H1 (cell line): ENCODE measurements at regions not wholly inside any gene's neighbourhood (a gene's known extent, or its start where the extent isn't known, plus 50 kb on each side); places are given as distances from the start of the nearest gene placed in this dataset.

Experiments used
- ATF2 ChIP-seq: IDR thresholded peaks from 2 replicates; pipeline ENCODE4 v1.6.1; 2012; ENCODE audit warnings: low read length, inconsistent platforms
- CTCF ChIP-seq, 3 experiments: IDR thresholded peaks; 1 replicate in 2 of 3; 2 replicates in 1 of 3; pipeline versions ENCODE4 v1.5.1 to v1.6.1; 2011; ENCODE audit warnings: low read length in 3 of 3, mild to moderate bottlenecking in 3 of 3, inconsistent platforms in 2 of 3, low read depth in 1 of 3, moderate library complexity in 1 of 3; ENCODE audit not compliant: insufficient read depth in 1 of 3; ENCODE audit errors: control extremely low read depth in 1 of 3
- USF2 ChIP-seq: IDR thresholded peaks from 2 replicates; pipeline ENCODE4 v1.6.1; 2011; ENCODE audit warnings: low read length, improper control_type of control experiment

- TF ChIP-seq ATF2, result no peak
- TF ChIP-seq CTCF (IDR thresholded peaks at IDR 0.05; ENCODE audit: control extremely low read depth in 1 of 3, insufficient read depth in 1 of 3, low read depth in 1 of 3, low read length in 3 of 3), result no peak
- no peak for TF ChIP-seq USF2
These were observed 769.6 kb downstream of the CDH11 start for GRCh38 chr16:64352246-64352645.
